DMS53 treated with DMSO at 0.1 percent for 48 hours (cell line): ENCODE measurements at regions not wholly inside any gene's neighbourhood (a gene's known extent, or its start where the extent isn't known, plus 50 kb on each side); places are given as distances from the start of the nearest gene placed in this dataset.

Experiments used
- DNase-seq: peaks from one replicate; lab custom pipeline; 2025; ENCODE audit not compliant: unreplicated experiment; lab: John Stamatoyannopoulos, UW

- DNase-seq, result no peak
Observed at GRCh38 chr15:62567501-62567900, 402.4 kb upstream of the C2CD4B start.

GRCh38 chr15:62568004-62568403 lies 402.9 kb upstream of the C2CD4B start:
- no peak for DNase-seq

GRCh38 chr15:62568702-62569101 lies 403.6 kb upstream of the C2CD4B start:
- no peak for DNase-seq

GRCh38 chr15:62569460-62570404 lies 404.6 kb upstream of the C2CD4B start:
- peak; percentile 91 for DNase-seq

- no peak for DNase-seq
Observed at GRCh38 chr15:62570405-62570783, 405.3 kb upstream of the C2CD4B start.

GRCh38 chr15:62571072-62571471 lies 406.0 kb upstream of the C2CD4B start:
- no peak for DNase-seq

- DNase-seq, result no peak
Observed at GRCh38 chr15:62572797-62573196, 407.7 kb upstream of the C2CD4B start.

- DNase-seq, result no peak
Observed at GRCh38 chr15:62573876-62574275, 408.8 kb upstream of the C2CD4B start.

- DNase-seq, result no peak
Observed at GRCh38 chr15:62578546-62578945, 413.5 kb upstream of the C2CD4B start.

GRCh38 chr15:62578960-62579359 lies 413.9 kb upstream of the C2CD4B start:
- DNase-seq, result no peak

- no peak for DNase-seq
Observed at GRCh38 chr15:62579842-62580241, 414.8 kb upstream of the C2CD4B start.

- DNase-seq, result no peak
Observed at GRCh38 chr15:62582580-62582979, 417.5 kb upstream of the C2CD4B start.

- DNase-seq, result no peak
Observed at GRCh38 chr15:62584301-62585235, 419.5 kb upstream of the C2CD4B start.

- no peak for DNase-seq
Observed at GRCh38 chr15:62588938-62589670, 424.0 kb upstream of the C2CD4B start.

- no peak for DNase-seq
Observed at GRCh38 chr15:62591842-62592838, 427.1 kb upstream of the C2CD4B start.

- DNase-seq, result no peak
Observed at GRCh38 chr15:62592920-62593319, 427.8 kb upstream of the C2CD4B start.

GRCh38 chr15:62593681-62594399 lies 428.8 kb upstream of the C2CD4B start:
- DNase-seq, result peak; percentile 62

- DNase-seq, result no peak
Observed at GRCh38 chr15:62598217-62598616, 433.1 kb upstream of the C2CD4B start.
